GM21390 (cell line): ENCODE measurements at regions not wholly inside any gene's neighbourhood (a gene's known extent, or its start where the extent isn't known, plus 50 kb on each side); places are given as distances from the start of the nearest gene placed in this dataset.
"Not testable (repeated sequence)": the region's sequence is repeated elsewhere in the genome, so short reads cannot be mapped to it uniquely, and the experiment has no call there.

Experiments used
- ATAC-seq: cut with Tn5 transposase; IDR thresholded peaks from one replicate; pipeline ENCODE4 v1.9.1; 2021; ENCODE audit not compliant: unreplicated experiment

DNA sequence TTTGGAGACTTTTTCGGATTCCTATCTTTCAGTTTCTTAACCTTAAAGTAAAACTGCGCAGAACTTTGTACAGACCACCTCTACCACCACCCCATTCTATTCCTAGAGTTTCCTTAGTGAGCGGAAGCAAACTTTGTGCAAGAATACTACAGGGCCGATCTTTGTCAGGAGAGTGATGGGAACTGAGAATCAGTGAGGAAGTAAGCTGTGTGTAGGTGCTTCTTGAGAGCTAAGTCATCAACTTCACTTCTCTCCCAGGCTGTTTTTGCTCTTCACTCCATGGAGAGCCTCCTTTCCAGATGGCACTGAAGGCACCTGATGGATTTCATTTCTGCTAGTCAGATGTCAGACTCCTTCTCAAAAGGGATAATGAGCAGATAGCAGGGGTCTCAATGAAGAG lies 127.3 kb downstream of the SPATA31D1 start:
- no peak for ATAC-seq

DNA sequence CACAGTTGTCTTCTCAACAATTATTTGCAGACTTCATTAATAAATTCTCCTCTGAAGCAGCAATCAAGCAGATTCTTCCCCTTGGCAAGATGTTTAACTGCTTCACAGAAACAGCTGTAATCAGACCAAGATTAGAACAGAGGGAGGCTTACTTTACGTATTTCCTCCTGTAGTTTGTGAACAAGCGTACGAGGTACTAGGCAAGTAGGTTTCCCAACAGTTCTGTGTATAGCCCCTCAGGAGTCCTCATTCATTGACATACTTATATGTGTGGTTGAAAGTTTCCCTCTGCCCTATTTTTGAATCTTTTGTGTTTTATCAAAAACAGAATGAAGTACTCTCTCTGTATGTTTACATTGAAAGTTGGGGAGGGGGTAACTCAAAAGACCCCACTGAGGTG lies 128.0 kb downstream of the SPATA31D1 start:
- ATAC-seq = no peak

DNA sequence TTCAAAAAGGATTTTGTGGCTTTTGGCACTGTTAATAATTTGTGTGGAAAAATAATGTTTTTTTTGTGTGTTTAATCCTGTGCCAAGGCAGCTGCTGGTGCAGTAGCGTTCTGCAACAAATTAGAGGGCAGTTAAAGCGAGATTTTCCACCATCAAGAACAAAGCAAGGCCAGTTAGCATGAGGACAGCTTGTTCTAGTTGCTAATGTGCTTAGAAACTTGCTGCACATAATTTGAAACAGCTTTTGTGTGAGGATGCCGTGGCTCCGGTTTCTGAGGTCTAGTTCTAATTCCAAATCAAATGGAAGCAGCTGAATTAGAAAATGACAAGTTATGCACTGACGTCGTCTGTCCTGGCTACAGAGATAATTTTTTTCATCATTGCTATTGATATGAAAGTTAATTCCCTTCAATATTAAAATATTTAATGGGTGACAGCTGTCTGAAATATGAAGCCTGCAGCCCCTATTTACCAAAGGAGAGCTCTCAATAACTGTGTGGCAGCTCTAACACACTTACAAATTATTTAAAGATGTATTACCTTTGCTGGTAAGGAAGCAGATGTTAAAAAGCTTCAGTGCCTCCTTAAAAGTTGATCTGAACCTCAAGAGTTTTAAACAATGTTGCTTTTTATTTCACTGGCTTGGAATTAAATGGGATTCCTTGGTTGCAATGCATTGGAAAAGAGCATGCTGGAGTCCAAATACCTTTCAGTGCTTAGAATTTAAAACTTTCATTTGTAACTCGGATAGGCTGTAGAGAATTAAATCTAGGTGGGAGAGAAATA lies 128.6 kb downstream of the SPATA31D1 start:
- ATAC-seq = no peak

DNA sequence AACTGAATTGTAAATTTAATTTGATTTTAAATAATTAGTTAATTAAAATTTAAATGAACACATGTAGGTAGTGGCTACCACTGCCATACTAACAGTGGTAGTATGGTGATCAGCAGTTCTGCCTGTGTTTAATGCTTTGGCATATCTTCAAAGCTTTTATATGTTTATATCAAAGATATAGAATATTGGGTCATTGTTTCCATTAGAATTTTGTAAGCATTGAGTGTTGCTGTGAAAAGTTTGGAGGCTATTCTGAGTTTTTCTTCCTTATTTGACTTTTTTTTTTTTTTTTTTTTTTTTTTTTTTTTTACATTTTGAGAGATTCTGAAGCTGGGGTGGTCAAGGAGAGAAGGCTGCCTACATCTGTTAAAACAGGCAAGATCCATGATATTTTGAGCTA lies 134.2 kb downstream of the SPATA31D1 start:
- ATAC-seq = no peak

DNA sequence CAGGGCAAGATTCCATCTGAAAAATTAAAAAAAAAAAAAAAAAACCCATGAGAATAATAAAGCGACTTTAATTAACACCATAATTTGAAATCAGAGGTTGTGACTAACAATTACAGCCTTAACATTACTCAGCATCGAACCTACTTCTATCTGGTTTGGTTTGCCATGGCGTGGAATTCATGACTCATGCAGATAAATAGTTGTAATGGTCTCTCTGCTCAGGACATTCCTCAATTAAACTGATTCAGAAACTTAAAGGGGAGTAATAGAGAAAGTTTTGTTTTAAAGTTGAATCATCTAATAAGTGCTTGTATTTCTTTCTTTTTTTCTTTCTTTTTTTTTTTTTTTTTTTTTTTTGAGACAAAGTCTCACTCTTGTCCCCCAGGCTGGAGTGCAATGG lies 135.5 kb downstream of the SPATA31D1 start:
- no peak for ATAC-seq

DNA sequence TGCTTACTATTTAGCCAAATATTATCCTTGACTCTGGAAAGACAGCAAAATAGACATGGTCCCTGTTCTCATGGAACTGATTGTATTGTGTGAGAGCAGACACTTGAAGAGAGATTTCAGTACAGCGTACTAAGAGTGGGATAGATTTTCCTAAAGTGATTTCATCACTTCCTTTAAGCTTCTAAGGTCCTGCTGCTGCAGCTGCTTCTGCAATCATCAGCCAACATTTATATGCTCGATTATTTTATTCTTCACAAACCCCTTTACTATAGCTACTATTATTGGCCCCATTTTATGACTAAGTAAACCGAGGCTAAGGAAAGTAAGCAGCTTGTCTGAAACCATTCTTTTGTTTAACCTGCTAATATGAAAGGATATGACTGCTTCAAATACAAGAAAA lies 137.7 kb downstream of the SPATA31D1 start:
- no peak for ATAC-seq

DNA sequence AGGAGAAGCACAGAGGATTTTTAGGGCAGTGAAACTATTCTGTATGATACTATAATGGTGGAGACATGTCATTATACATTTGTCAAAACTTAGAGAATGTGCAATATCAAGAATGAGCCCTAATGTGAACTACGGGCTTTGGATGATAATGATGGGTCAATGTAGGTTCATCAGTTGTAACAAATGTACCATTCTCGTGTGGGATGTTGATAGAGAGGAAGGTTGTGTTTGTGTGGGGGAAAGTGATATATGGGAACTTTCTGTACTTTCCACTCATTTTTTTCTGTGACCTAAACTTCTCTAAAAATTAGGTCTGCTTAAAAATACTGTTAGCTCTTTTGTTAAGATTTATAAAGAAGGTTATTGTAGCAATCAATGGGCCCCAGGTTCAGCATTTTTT lies 138.9 kb downstream of the SPATA31D1 start:
- no peak for ATAC-seq

DNA sequence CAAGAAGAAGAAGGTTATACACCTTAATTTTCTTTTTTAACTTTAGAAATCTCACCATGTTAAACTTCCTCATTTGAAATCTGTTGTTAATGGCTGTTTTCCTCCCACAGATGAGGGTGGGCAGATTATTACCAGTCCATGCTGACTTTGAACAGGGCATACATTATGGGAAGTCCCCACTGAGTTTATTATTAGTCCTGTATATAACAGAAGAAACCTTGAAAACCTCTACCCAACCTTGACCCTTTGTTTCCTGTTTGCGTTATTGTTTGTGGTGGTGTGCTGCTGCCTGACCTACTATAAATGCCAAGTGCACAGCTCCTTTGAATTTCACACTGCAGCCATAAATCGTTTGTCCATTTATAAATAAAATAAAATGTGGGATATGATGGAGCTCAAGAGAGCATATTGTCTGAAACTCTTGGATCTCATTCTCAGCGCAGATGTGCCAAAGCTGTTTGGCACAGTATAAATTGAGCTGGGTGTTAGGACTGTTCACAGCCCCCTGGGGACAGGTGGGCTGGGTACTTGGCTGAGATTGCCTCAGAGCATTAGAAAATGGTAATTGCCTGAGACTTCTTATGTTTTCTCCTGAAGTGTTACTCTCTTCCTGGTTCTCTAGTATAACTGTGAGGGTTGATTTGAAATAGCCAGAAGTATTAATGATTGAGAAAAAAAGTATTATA lies 139.6 kb downstream of the SPATA31D1 start:
- ATAC-seq = no peak

DNA sequence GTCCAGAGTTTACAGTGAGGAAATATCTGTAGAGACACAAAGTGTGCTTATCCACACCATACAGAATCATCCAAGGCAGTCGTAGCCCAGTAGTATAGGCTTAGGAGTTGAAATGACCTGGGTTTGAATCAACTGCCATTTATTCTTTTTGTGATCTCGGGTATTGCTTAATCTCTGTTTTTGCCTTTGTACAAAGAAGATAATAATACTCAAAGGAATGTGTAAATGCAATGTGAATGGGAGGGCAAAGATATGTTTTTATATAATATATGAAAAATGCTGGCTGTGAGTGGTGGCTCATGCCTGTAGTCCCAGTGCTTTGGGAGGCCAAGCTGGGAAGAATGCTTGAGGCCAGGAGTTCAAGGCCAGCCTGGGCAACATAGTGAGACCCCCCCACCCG lies 141.1 kb downstream of the SPATA31D1 start:
- no peak for ATAC-seq

DNA sequence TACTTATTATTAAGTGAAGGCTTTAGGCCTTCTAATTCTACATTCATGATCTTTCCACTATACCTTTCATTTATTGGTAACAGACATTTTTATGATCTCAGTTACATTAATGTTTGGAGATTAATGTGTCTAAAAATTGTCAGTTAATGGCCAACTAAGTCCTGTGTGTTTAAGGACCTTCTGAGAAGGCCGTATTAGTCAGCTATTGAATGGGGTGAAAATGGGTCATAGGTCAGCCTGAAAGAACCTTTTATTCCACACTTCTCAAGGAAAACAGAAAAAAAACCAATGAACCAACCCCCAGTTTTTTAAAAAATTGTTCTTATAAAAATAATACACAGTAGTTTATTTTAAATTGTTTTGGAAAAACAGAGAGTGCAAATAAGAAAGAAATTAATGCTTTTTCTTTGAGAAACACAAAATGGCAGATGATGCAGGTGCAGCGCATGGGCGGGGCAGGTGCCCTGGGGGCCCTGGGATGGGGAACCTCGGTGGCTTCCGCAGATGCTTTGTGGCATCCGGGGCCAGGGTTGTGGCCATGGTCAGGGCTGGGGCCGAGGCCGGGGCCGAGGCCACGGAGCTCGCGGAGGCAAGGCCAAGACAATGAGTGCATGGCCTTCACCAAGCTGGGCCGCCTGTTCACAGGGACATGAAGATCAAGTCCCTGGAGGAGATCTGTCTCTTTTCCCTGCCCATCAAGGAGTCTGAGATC lies 141.9 kb downstream of the SPATA31D1 start:
- ATAC-seq = no peak

DNA sequence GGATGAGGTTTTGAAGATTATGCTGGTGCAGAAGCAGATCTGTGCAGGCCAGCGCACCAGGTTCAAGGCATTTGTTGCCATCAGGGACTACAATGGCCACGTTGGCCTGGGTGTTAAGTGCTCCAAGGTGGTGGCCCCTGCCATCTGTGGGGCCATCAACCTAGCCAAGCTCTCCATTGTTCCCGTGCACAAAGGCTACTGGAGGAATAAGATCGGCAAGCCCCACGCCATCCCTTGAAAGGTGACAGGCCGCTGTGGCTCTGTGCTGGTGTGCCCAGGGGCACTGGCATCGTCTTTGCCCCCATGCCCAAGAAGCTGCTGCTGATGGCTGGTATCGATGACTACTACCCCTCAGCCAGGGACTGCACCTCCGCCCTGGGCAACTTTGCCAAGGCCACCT lies 142.5 kb downstream of the SPATA31D1 start:
- ATAC-seq = no peak

DNA sequence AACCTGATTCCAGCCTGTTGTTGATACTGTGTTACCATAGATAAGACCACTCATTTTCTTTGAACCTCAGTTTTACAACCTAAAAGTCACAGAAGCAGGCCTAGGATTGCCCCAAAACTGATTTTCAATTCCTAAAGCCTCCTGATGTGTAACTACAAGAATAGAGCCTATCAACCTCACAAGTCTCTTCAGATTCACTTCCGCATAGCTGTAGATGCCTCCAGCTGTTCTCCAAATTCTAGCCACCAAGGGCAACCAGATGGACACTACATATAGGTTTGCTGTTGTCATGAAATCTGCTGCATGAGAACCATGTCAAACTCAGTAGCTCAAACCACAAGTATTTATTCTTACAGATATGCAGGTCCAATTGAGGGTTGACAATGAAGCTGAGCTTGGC lies 143.5 kb downstream of the SPATA31D1 start:
- no peak for ATAC-seq

DNA sequence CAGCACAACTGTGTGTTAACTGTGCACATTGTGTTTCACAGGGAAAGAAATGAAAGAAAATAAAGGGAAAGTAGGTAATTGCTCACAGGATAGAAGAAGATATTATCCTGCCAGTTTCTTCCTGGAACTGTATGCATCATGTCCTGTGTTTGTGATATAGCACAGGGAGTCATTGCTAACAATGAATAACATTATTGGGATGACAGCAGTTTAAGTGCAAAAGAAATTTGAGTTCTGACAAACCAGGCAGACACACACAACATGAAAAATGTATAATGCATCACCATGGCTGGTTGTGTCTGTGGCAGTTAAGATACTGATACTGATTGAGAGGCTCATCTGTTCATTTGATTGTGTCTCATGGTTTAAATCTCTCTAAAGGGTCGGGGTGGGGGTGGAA lies 145.4 kb downstream of the SPATA31D1 start:
- no peak for ATAC-seq

DNA sequence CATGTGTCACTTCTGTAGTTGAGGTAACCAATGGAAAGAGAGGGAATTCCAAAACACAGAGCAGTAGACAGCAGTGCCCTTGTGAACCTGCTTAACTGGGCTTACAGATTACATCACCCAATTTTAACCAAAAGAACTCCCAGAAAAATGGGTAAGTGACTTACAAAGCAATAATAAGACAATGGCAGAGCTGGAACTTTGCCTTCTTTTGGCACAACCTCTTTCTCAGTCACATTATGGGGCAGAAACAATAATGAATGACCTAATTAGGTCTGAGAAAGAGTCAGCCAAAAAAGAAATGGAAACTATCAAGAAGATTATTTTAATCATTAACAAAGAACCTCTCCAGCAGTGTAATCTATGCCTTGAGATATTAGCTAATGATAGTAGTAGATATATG lies 146.5 kb downstream of the SPATA31D1 start:
- ATAC-seq = no peak

DNA sequence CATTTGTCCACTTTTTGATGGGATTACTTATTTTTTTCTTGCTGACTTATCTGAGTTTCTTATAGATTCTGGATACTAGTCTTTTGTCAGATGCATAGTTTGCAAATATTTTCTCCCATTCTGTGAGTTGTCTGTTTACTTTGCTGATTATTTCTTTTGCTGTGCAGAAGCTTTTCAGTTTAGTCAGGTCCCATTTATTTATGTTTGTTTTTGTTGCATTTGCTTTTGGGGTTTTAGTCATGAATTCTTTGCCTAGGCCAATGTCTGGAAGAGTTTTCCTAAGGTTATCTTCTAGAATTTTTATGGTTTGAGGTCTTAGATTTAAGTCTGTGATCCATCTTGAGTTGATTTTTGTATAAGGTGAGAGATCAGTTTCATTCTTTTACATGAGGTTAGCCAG lies 149.5 kb downstream of the SPATA31D1 start:
- not testable (repeated sequence) for ATAC-seq

DNA sequence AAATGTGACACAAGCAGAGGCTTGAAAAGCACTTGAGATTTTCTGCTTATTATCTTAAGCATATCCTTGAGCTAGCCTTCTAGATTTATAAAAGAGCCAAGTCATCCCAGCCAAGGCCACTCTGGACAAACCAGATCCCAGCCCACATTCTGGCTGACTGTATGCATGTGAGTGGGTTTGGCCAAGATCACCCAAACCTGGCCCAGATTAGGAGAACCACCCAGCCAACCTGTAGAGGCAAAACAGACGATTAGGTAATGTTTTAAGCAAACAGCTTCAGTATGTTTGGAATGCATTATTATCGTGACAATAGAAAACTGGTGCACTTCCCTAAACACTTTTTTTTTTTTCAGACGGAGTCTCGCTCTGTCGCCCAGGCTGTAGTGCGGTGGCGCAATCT lies 151.9 kb downstream of the SPATA31D1 start:
- no peak for ATAC-seq

DNA sequence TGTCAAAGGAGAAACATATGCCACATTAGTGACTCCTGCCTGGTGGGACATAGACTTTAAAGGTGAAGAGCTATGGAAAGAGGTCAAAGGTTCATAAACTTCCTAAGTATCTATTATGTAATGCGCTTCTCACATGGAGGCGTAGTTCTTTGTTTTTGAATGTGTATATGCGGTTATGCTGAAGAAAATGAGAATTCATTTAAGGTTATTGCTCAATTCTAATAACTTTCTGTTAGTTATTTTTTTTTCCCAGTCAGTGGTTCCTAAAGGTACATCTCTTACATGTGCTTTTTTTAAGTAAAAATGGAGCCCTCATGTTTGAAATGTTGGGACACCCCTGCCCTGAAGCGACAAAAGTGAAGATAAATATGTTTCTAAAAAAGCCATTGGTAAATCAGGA lies 156.2 kb downstream of the SPATA31D1 start:
- no peak for ATAC-seq

DNA sequence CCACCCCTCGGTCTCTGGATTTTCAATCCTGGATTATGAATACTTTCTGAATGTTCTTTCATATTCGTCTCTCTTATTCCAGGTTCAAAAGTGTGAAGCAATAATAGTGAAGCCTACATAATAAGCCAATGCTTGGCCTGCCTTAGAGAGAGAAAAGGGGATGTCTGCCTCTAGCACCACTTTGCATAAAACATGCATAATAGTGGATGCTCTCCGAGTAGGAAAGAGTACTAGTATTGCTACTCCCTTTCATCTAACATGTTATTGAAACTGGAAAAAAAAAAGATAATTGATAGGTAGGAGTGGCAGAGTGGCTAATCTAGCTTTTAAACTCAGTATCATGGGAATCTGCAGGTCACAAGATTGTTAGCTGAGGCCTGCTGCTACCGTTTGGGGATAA lies 158.1 kb downstream of the SPATA31D1 start:
- no peak for ATAC-seq

DNA sequence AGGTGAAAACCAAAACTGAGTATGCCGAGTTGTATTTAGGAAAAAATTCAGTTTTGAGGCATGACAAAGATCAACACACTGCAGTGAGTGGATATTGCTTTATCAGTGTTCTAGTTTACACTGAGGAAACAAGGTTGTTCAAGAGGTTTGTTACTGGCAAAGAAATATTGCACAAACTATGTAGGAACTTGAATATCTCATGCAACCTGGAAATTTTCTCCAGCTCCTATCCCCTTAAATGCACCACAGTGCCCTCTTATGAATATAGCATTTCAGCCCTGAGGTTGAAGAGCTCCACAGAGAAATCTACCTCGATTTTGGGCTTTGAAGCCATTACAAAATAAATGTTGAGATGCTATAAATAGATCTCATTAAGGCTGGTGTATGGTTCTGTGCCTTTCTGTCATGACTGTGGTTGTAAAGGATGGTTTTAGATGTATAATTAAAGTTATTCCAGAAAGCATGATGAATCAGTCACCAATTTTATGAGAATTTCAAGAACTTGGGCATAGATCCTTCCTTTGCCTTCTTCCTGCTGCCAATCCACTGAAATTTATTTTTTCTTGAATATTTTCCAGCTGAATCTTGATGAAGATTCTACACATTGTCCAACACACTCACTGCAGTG lies 159.3 kb downstream of the SPATA31D1 start:
- ATAC-seq = no peak

DNA sequence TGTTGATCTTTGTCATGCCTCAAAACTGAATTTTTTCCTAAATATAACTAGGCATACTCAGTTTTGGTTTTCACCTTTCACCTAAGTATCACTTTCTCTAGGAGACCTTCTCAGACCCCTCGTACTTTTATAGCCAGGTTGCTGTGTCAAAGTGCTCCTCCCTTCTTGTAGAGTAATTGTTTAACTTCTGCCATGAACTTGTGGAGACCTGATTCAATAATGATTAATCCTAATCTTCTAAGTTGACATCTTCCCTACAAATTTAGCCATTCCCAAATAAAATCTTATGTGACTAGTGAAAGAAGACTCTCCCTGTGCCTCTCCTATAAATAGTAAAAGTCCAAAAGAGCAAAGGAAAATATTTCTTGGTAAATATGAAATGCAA lies 159.8 kb downstream of the SPATA31D1 start:
- ATAC-seq = no peak

DNA sequence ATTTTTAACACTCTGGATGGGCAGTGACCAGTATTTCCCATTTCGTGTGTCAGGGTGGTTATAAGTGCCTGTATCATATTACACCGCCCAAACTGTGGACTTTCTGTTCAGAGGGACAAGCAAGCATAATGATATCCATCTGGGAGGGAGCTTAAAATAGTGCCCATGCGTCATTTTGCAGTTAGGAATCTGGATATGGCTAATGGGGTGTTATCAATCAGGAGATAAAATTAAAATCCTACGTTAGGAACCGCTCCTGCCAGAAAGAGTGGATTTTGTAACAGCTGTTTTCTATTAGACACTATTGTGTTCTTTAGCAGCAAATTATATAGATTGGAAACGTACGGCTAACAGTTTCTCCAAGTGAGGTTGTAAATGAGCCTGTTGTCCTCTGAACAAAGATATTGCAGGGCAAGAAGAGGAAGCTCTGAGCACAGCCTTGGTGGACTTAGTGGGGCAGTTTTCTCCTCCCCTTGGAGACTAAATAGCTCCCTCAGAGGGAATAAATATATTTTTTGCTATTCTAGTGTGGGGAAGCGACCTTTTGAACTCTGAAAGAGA lies 160.4 kb downstream of the SPATA31D1 start:
- ATAC-seq = no peak
